ENCODE measurements at regions not wholly inside any gene's neighbourhood (a gene's known extent, or its start where the extent isn't known, plus 50 kb on each side); places are given as distances from the start of the nearest gene placed in this dataset.

GRCh38 chr18:42196651-42197050, 241.6 kb downstream of the PIK3C3 start:
- TF ChIP-seq CTCF (IDR thresholded peaks at IDR 0.05) (no peak), POLR2A (IDR thresholded peaks at IDR 0.05) (no peak)

Measured in heart left ventricle (tissue), 13 donors.